ENCODE measurements at regions not wholly inside any gene's neighbourhood (a gene's known extent, or its start where the extent isn't known, plus 50 kb on each side); places are given as distances from the start of the nearest gene placed in this dataset.

DNA sequence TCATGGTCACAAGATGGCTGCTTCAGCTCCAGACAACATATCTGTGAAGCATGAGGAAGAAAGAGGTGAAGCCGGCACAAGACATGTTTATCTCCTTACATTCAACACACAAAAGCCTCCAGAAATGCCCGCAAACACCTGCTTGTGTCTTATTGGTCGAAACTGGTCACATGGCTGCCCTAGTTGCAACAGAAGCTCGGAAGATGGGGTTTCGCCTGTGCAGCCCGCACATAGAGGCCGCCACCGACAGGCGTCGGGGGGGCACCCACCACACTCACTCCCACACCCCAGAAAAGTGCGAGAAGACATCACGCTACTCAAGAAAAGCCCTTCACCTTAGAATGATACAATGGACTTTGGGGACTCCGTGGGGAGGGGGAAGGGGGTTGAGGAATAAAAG lies 63.0 kb upstream of the MGMT start:
- no peak for DNase-seq (ENCODE audit: low spot score)
- Histone ChIP-seq H3K27ac (ENCODE audit: low read depth in 1 of 2, low read length in 2 of 2) (no peak overlapping the region), H3K36me3 (ENCODE audit: control insufficient read depth in 4 of 4, insufficient read depth in 3 of 4, low read depth in 1 of 4, low read length in 3 of 4) (no peaks in the 10 kb centered on the region), H3K27me3 (ENCODE audit: control insufficient read depth in 4 of 4, insufficient read depth in 4 of 4, low read length in 3 of 4) (no peaks in the 10 kb centered on the region), H3K9me3 (ENCODE audit: control insufficient read depth in 4 of 4, low read length in 3 of 4) (no peaks in the 10 kb centered on the region), H3K9ac (ENCODE audit: low read depth in 1 of 2, low read length in 2 of 2) (no peak overlapping the region), H3K4me3 (ENCODE audit: low read depth in 1 of 3, low read length in 3 of 3) (no peak overlapping the region), H3K4me1 (ENCODE audit: control insufficient read depth in 4 of 4, insufficient read depth in 4 of 4, low read length in 3 of 4) (no peaks in the 10 kb centered on the region)
- no peak for TF ChIP-seq FOXA2 (IDR thresholded peaks at IDR 0.05)
- TF ChIP-seq, protein P1, sequence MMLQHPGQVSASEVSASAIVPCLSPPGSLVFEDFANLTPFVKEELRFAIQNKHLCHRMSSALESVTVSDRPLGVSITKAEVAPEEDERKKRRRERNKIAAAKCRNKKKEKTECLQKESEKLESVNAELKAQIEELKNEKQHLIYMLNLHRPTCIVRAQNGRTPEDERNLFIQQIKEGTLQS (IDR thresholded peaks at IDR 0.05), result no peak
- TF ChIP-seq FOXA1 (IDR thresholded peaks at IDR 0.05), result no peak
- no peak for TF ChIP-seq RAD21 (IDR thresholded peaks at IDR 0.05)
- 95% methylated on average over 13 of the region's 13 CpGs for WGBS

DNA sequence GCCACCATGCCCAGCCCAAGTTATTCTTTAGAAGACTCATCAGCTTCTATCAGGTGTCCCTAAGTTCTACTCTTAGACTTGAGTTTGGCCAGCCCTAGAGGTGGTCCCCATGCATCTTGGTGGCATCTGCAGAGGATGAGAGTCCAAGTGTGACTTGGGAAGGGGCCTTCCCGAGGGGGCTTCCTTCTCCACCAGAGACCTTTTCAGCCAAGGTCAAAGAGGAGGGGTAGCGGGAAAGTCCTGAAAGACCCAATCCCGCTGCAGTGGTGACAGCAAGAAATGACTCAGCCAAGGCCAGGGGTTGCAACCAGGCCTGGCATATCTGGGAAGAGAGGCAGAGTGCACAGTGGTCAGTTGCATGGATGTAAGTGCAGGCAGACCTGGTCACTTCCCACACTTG lies 61.7 kb upstream of the MGMT start:
- Histone ChIP-seq H3K9ac (ENCODE audit: low read depth in 1 of 2, low read length in 2 of 2) (no peak overlapping the region), H3K9me3 (ENCODE audit: control insufficient read depth in 4 of 4, low read length in 3 of 4) (no peaks in the 10 kb centered on the region), H3K27me3 (ENCODE audit: control insufficient read depth in 4 of 4, insufficient read depth in 4 of 4, low read length in 3 of 4) (no peaks in the 10 kb centered on the region), H3K4me3 (ENCODE audit: low read depth in 1 of 3, low read length in 3 of 3) (no peak overlapping the region), H3K27ac (ENCODE audit: low read depth in 1 of 2, low read length in 2 of 2) (no peak overlapping the region), H3K4me1 (ENCODE audit: control insufficient read depth in 4 of 4, insufficient read depth in 4 of 4, low read length in 3 of 4) (no peaks in the 10 kb centered on the region), H3K36me3 (ENCODE audit: control insufficient read depth in 4 of 4, insufficient read depth in 3 of 4, low read depth in 1 of 4, low read length in 3 of 4) (no peaks in the 10 kb centered on the region)
- 93% methylated on average over 3 of the region's 3 CpGs for WGBS
- no peak for TF ChIP-seq GABPA (IDR thresholded peaks at IDR 0.05 in 1 of 2, conservative IDR thresholded peaks at IDR 0.05 in 1 of 2)
- TF ChIP-seq HNF4G (IDR thresholded peaks at IDR 0.05), result no peak
- TF ChIP-seq, protein P2, sequence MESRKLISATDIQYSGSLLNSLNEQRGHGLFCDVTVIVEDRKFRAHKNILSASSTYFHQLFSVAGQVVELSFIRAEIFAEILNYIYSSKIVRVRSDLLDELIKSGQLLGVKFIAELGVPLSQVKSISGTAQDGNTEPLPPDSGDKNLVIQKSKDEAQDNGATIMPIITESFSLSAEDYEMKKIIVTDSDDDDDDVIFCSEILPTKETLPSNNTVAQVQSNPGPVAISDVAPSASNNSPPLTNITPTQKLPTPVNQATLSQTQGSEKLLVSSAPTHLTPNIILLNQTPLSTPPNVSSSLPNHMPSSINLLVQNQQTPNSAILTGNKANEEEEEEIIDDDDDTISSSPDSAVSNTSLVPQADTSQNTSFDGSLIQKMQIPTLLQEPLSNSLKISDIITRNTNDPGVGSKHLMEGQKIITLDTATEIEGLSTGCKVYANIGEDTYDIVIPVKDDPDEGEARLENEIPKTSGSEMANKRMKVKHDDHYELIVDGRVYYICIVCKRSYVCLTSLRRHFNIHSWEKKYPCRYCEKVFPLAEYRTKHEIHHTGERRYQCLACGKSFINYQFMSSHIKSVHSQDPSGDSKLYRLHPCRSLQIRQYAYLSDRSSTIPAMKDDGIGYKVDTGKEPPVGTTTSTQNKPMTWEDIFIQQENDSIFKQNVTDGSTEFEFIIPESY (IDR thresholded peaks at IDR 0.05), result no peak
- no peak for TF ChIP-seq FOXA2 (IDR thresholded peaks at IDR 0.05)
- TF ChIP-seq TAF1 (conservative IDR thresholded peaks at IDR 0.05), result no peak
- no peak for TF ChIP-seq RAD21 (IDR thresholded peaks at IDR 0.05)
- TF ChIP-seq YY1 (IDR thresholded peaks at IDR 0.05), result no peak
- no peak for TF ChIP-seq HNF4A (conservative IDR thresholded peaks at IDR 0.05)
- TF ChIP-seq, protein P1 (IDR thresholded peaks at IDR 0.05), result no peak
- no peak for TF ChIP-seq JUND (IDR thresholded peaks at IDR 0.05)
- no peak for TF ChIP-seq SP1 (IDR thresholded peaks at IDR 0.05)
- no peak for TF ChIP-seq MAX (IDR thresholded peaks at IDR 0.05)
- no peak for DNase-seq (ENCODE audit: low spot score)

GRCh38 chr10:129410688-129411392 lies 56.2 kb upstream of the MGMT start:
- Histone ChIP-seq H3K27ac (ENCODE audit: low read depth in 1 of 2, low read length in 2 of 2) (no peak overlapping the region), H3K27me3 (ENCODE audit: control insufficient read depth in 4 of 4, insufficient read depth in 4 of 4, low read length in 3 of 4) (no peaks in the 10 kb centered on the region), H3K9ac (ENCODE audit: low read depth in 1 of 2, low read length in 2 of 2) (no peak overlapping the region), H3K9me3 (ENCODE audit: control insufficient read depth in 4 of 4, low read length in 3 of 4) (no peaks in the 10 kb centered on the region), H3K4me3 (ENCODE audit: low read depth in 1 of 3, low read length in 3 of 3) (no peak overlapping the region), H3K4me1 (ENCODE audit: control insufficient read depth in 4 of 4, insufficient read depth in 4 of 4, low read length in 3 of 4) (no peaks in the 10 kb centered on the region), H3K36me3 (ENCODE audit: control insufficient read depth in 4 of 4, insufficient read depth in 3 of 4, low read depth in 1 of 4, low read length in 3 of 4) (no peaks in the 10 kb centered on the region)
- DNase-seq (ENCODE audit: low spot score), result peak; percentile 8
- WGBS, result 82% methylated on average over 20 of the region's 20 CpGs
- TF ChIP-seq, protein P1 (IDR thresholded peaks at IDR 0.05), result no peak
- no peak for TF ChIP-seq SP1 (IDR thresholded peaks at IDR 0.05)
- TF ChIP-seq YY1 (IDR thresholded peaks at IDR 0.05), result no peak
- TF ChIP-seq FOXA1 (IDR thresholded peaks at IDR 0.05), result no peak
- no peak for TF ChIP-seq RXRA (IDR thresholded peaks at IDR 0.05)
- TF ChIP-seq FOXA2 (IDR thresholded peaks at IDR 0.05), result no peak
- TF ChIP-seq, protein P2 (IDR thresholded peaks at IDR 0.05), result no peak
- TF ChIP-seq GABPA (IDR thresholded peaks at IDR 0.05 in 1 of 2, conservative IDR thresholded peaks at IDR 0.05 in 1 of 2), result no peak
- TF ChIP-seq CTCF (IDR thresholded peaks at IDR 0.05; ENCODE audit: low read depth, low read length, missing input control), result no peak

All from liver (tissue), 8 donors.